ENCODE measurements at regions not wholly inside any gene's neighbourhood (a gene's known extent, or its start where the extent isn't known, plus 50 kb on each side); places are given as distances from the start of the nearest gene placed in this dataset.

DNA sequence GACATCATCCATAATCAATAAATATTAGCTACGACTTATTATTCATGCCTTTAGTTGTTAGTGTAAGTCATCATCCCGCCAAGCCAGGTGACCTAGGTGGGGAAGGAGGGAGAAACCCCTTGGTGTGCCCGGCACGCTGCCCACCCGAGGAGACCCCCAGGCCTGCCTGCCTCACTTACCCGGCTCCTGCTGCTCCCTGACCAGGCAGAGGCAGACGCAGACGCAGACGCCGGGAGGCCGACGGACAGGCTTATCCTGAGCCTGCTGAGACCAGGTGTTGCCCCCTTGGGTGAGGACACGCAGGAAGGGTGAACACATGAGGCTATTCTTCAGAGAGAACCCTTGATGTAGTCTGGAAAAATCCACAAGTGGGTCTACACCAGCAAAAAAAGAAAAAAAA, 401.8 kb downstream of the GALR1 start:
- no peak for DNase-seq (ENCODE audit: low read depth in 2 of 2, low spot score in 1 of 2)

DNA sequence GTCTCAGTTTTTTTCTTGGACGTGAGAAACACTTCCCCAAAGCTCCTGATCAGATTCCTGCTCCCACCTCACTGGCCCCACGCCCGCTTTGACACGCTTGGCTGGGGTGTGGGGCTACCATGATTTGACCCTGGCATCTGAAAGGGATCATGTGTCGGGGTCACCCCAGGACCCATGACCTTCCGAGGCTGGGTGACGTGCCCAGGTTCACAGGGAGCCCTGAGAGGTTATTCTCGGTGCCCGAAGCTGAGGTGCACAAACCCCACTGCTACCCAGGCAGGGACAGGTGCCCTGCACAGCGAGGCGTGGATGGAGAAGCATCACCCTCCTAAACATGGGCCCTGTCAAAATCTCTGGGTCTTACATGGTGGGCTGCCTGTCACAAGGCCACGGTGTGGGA, 404.1 kb downstream of the GALR1 start:
- no peak for DNase-seq (ENCODE audit: low read depth in 2 of 2, low spot score in 1 of 2)

DNA sequence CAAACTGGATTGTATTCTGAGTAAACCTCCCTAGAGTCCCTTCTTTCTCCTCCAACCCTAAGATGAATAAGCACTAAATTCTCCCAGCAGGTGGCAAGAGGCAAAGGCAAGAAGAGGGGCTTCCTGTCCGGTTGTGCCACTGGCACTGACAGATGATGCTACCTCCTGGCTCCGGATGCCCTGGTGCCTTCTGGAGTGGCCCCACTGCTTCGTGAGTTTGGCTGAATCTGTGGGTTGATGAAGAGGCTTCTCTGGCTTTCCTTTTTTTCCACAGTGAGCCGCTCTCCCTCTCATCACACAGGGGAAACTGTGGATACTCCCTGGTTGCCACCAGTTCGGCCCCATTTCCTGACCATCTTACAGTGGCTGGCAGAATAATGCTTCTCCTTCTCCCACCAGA, 404.7 kb downstream of the GALR1 start:
- DNase-seq (ENCODE audit: low read depth in 2 of 2, low spot score in 1 of 2): no peak

GRCh38 chr18:77657651-77658298, 408.1 kb downstream of the GALR1 start:
- DNase-seq (ENCODE audit: low read depth in 2 of 2, low spot score in 1 of 2): no peak

GRCh38 chr18:77658299-77658662, 408.6 kb downstream of the GALR1 start:
- no peak for DNase-seq (ENCODE audit: low read depth in 2 of 2, low spot score in 1 of 2)

DNA sequence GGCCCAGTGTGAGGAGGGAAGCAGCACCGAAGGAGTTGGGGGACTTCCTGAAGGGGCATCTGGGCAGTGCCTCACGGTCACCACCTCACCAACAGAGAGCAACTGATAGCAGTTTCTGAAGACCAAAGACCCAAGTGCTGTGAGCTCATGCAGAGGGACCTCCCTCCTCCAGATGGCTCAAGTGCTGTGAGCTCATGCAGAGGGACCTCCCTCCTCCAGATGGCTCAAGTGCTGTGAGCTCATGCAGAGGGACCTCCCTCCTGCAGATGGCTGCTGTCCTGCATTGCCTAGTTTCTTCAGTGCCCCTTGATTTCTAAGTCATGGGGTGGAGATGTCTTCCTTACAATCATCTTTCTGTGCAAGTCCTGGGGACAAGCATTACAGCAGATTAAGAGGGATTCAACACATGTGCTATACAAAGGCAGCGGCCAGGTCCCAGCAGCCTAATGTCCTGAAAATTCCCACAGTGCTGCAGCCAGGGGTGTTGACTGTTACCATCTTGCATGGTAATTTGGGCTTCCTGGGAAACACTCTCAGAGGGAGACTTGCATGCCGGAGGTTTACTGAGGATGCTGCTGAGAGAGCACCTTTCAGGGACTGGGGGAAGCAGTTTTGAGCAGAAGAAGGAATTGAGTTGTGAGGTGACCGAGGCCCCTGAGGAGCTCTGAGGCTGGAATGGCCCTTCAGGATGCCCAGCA, 409.3 kb downstream of the GALR1 start:
- no peak for DNase-seq (ENCODE audit: low read depth in 2 of 2, low spot score in 1 of 2)

DNA sequence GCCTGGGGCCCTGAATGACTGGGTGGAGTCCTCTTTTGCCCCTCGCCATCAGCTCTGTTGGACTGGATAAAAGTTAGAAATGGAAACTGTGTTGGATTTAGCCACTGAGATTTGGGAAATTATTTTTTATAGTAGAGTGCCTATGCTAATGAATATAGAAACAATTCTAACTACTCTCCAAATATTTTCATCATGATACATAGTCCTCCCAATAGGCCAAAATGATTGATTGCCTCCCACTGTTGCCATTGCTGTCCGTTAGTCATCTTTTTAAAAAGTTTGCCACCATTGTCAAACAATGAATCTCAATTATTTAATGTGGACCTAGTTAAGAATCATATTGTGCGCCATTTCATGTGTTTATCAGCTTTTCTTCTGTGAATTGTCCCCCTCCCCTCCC, 417.0 kb downstream of the GALR1 start:
- DNase-seq (ENCODE audit: low read depth in 2 of 2, low spot score in 1 of 2): no peak

DNA sequence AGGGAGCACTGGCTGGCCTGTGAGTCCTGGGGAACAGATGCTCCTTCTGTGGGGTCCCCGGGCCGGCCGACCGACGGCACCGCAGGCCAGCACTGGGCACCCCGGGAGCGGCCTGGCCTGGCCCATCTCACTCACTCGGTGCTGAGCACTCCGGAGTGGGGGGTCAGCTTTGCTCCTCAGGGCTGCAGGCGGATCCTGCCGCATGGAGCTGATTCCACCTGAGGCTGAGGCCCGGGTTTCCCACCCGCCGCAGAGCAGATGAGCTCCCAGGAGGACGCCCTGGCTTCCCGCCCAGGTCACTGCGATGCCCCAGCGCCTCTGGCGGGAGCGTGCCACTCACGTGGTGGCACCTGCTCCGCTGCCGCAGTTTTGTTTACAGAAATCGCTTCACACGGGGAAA, 418.6 kb downstream of the GALR1 start:
- no peak for DNase-seq (ENCODE audit: low read depth in 2 of 2, low spot score in 1 of 2)

GRCh38 chr18:77669331-77669730, 419.7 kb downstream of the GALR1 start:
- no peak for DNase-seq (ENCODE audit: low read depth in 2 of 2, low spot score in 1 of 2)

DNA sequence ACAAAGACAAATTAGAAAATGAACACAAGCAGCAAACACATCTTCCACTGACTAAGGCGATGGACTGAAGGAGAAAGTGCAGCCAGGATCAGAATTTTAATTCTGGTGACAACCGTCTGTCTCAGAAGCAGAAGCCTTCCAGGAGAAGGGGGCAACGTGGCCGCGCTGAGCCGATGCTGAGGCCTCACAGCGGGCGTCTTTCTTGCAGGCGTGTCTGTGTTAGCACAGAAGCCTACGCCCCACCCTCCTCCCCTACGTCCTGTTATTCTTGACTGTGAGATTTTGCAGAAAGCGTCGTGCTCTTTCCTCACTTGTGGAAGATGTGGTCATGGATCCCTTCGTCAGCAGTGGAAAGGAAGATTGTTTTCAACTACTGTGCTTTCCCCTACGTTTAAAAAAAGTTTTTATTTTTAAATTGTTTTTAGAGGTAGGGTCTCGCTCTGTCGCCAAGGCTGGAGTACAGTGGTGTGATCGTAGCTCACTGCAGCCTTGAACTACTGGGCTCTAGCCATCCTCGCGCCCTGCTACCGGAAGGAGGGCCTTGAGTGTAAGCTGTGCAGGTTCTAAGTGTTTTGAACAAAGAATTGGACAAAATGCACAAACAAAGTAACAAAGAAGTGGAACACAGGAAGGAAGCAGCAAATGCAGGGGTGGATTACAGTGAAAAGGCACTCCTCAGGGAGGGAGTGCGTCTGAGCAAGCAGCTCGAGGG, 422.0 kb downstream of the GALR1 start:
- no peak for DNase-seq (ENCODE audit: low read depth in 2 of 2, low spot score in 1 of 2)

GRCh38 chr18:77676910-77677309, 427.3 kb downstream of the GALR1 start:
- no peak for DNase-seq (ENCODE audit: low read depth in 2 of 2, low spot score in 1 of 2)

GRCh38 chr18:77677536-77677935, 427.9 kb downstream of the GALR1 start:
- DNase-seq (ENCODE audit: low read depth in 2 of 2, low spot score in 1 of 2): no peak

DNA sequence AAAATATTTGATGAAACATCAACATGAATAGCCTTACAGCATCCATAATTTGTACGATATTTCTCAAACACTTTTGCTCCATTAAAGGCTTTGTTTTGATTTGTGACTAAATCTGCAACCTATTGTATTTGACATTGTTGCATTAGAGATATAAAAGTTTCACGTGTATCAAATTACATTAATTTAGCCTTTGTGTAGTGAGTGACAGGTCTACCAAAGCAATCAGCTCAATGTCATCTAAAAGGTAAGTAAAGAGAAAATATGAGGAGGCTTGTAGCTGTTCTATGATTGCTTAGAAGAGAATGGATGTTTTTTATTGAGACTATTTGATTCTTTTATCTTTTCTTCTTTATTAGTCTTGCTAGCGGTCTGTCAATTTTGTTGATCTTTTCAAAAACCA, 430.2 kb downstream of the GALR1 start:
- DNase-seq (ENCODE audit: low read depth in 2 of 2, low spot score in 1 of 2): no peak

GRCh38 chr18:77700051-77700450, 450.4 kb downstream of the GALR1 start:
- DNase-seq (ENCODE audit: low read depth in 2 of 2, low spot score in 1 of 2): no peak

DNA sequence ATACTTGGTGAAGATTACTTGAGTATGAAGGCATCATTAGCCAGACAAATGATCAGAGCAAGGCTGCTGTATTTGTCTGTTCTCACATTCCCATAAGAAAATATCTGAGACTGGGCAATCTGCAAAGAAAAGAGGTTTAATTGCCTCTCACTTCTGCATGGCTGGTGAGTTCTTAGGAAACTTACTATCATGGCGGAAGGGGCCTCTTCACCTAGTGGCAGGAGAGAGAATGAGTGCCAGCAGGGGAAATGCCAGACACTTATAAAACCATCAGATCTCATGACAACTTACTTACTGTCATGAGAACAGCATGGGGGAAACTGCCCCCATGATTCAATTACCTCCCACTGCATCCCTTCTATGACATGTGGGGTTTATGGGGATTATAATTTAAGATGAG, 452.3 kb downstream of the GALR1 start:
- DNase-seq (ENCODE audit: low read depth in 2 of 2, low spot score in 1 of 2): no peak

DNA sequence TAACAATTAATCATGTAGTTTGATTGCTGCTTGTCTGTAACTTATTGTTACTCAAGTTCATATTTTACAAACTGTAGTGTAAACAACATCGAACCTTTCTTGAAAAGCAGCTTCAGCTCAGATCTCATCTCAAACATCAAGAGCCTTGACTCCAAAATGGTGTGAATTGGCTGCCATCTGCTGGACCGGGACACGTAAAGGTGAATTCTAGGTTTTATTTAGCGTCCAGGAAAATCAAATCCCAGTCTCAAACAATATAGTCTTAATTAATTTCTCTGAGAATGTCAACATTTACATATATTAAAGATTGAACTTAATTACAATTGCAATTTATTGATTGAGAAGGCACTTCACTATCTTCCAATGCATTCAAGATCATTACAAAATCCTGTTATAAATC, 453.0 kb downstream of the GALR1 start:
- DNase-seq (ENCODE audit: low read depth in 2 of 2, low spot score in 1 of 2): no peak

- DNase-seq (ENCODE audit: low read depth in 2 of 2, low spot score in 1 of 2): no peak
These were observed 455.7 kb downstream of the GALR1 start for GRCh38 chr18:77705301-77705700.

- DNase-seq (ENCODE audit: low read depth in 2 of 2, low spot score in 1 of 2): no peak
These were observed 459.3 kb downstream of the GALR1 start for GRCh38 chr18:77708826-77709506.

GRCh38 chr18:77711096-77711495, 461.4 kb downstream of the GALR1 start:
- no peak for DNase-seq (ENCODE audit: low read depth in 2 of 2, low spot score in 1 of 2)

GRCh38 chr18:77714716-77715115, 465.1 kb downstream of the GALR1 start:
- no peak for DNase-seq (ENCODE audit: low read depth in 2 of 2, low spot score in 1 of 2)

- no peak for DNase-seq (ENCODE audit: low read depth in 2 of 2, low spot score in 1 of 2)
These were observed 466.6 kb downstream of the GALR1 start for GRCh38 chr18:77716282-77716681.

DNA sequence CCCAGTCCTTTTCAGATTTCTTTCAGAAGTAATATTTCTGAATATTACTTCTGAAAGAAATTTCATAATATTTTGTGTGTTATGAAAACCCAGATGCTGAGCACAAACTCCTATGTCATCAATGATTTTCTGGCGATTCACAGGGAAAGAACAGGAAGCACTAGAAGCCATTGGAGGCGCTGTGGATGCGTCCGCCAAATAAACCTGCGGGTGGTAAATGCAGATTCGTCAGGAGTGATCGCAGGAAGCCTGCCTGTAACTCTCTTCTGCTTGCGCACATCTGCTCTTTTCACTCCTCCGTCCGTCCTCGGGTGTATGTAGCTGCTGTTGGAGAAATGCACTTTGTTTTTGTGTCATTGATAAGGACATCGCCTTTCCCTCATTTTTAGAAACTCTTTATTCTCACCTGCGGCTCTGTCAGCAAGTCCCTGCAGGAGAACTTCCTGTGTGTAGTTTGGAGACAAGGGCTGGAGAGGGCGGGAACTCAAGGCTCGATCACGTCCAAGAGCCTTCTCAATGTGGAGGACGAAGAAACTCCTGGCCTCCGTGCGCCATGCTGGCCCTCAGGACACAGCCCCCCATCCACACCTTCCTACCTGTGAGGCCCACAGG, 483.8 kb downstream of the GALR1 start:
- no peak for DNase-seq (ENCODE audit: low read depth in 2 of 2, low spot score in 1 of 2)

Measured in stimulated activated CD8-positive, alpha-beta memory T cell treated with anti-CD3 and anti-CD28 coated beads, Interleukin-4, amount 100 ng/mL, for 1 hour (primary cell).